ENCODE measurements at regions not wholly inside any gene's neighbourhood (a gene's known extent, or its start where the extent isn't known, plus 50 kb on each side); places are given as distances from the start of the nearest gene placed in this dataset.

- intact Hi-C loops (cut with micrococcal nuclease), result no loop called here
- TF ChIP-seq CHD1 (IDR thresholded peaks at IDR 0.05; ENCODE audit: low read depth, low read length) (no peak), POLR2A (IDR thresholded peaks at IDR 0.05; ENCODE audit: low read depth, low read length) (no peak), CTCF (conservative IDR thresholded peaks at IDR 0.05; ENCODE audit: low read depth, low read length) (no peak), RCOR1 (IDR thresholded peaks at IDR 0.05; ENCODE audit: insufficient replicate concordance, low read length) (no peak), MXI1 (IDR thresholded peaks at IDR 0.05; ENCODE audit: borderline replicate concordance, low read depth, low read length) (no peak), RFX5 (IDR thresholded peaks at IDR 0.05; ENCODE audit: low read depth, low read length) (no peak), MAZ (IDR thresholded peaks at IDR 0.05; ENCODE audit: borderline replicate concordance, low read depth, low read length) (no peak), RAD21 (IDR thresholded peaks at IDR 0.05; ENCODE audit: low read length) (no peak), ELK1 (IDR thresholded peaks at IDR 0.05; ENCODE audit: borderline replicate concordance, low read depth, low read length) (no peak), MAFK (IDR thresholded peaks at IDR 0.05; ENCODE audit: low read depth, low read length) (no peak), NFE2L2 (IDR thresholded peaks at IDR 0.05; ENCODE audit: low read depth, low read length) (no peak), SMC3 (IDR thresholded peaks at IDR 0.05; ENCODE audit: low read depth, low read length) (no peak), USF2 (IDR thresholded peaks at IDR 0.05; ENCODE audit: low read depth, low read length) (no peak), FOS (IDR thresholded peaks at IDR 0.05; ENCODE audit: low read depth, low read length) (no peak), BHLHE40 (IDR thresholded peaks at IDR 0.05; ENCODE audit: low read depth, low read length) (no peak), CEBPB (IDR thresholded peaks at IDR 0.05; ENCODE audit: low read depth, low read length) (no peak)
- WGBS, 2 experiments (ENCODE audit: extremely low coverage in 2 of 2, insufficient read length in 1 of 2), result no CpG with 5 or more reads among the region's 5 CpGs
These were observed 164.2 kb upstream of the NBEA start for GRCh38 chr13:34777914-34778303.

More at GRCh38 chr13:34777914-34778303, 164.2 kb upstream of the NBEA start:
- Histone ChIP-seq H3K4me1 (ENCODE audit: control insufficient read depth, insufficient read depth, low read length) (no peaks in the 10 kb centered on the region), H2BK120ac (ENCODE audit: low read depth, low read length) (no peak overlapping the region), H3K27me3 (ENCODE audit: control insufficient read depth, insufficient read depth, low read length) (no peaks in the 10 kb centered on the region), H2BK15ac (ENCODE audit: low read depth, low read length) (no peak overlapping the region), H3K56ac (ENCODE audit: extremely low read depth, insufficient read depth, low read length) (no peak overlapping the region), H3K23ac (ENCODE audit: low read depth, low read length) (no peak overlapping the region), H3K9me1 (ENCODE audit: insufficient read depth, low read length) (no peaks in the 10 kb centered on the region), H4K8ac (ENCODE audit: low read depth in 2 of 2, low read length in 2 of 2) (no peak overlapping the region), H3K27ac (ENCODE audit: insufficient read depth, low read length) (no peak overlapping the region), H2AFZ (replicated peaks; ENCODE audit: low read length, poor library complexity) (no peak overlapping the region), H2AK5ac (ENCODE audit: low read depth, low read length) (no peak overlapping the region), H3K18ac (ENCODE audit: low read depth, low read length) (no peak overlapping the region), H3K4me2 (ENCODE audit: low read depth, low read length) (no peak overlapping the region), H4K20me1 (ENCODE audit: insufficient read depth, low read length) (no peaks in the 10 kb centered on the region), H3K4ac (ENCODE audit: low read depth, low read length) (no peak overlapping the region), H3K9me3 (ENCODE audit: control insufficient read depth, insufficient read depth, low read length) (no peaks in the 10 kb centered on the region; the same call in 1 of the 2 replicates), H3K4me3 (ENCODE audit: insufficient read depth, low read depth, low read length) (no peak overlapping the region), H3K14ac (replicated peaks; ENCODE audit: low read depth, low read length) (no peak overlapping the region), H2AK9ac (replicated peaks; ENCODE audit: low read depth, low read length, poor library complexity) (no peak overlapping the region), H2BK5ac (ENCODE audit: low read depth, low read length, poor library complexity, severe bottlenecking) (no peak overlapping the region), H2BK20ac (ENCODE audit: low read depth, low read length) (no peak overlapping the region), H4K91ac (ENCODE audit: insufficient read depth, low read depth, low read length) (no peak overlapping the region), H4K5ac (ENCODE audit: low read depth, low read length) (no peak overlapping the region), H3K9ac (ENCODE audit: low read depth, low read length) (no peak overlapping the region), H3K79me1 (ENCODE audit: low read depth in 1 of 2, low read length in 2 of 2) (no peaks in the 10 kb centered on the region), H3K36me3 (ENCODE audit: control insufficient read depth, insufficient read depth, low read length) (no peaks in the 10 kb centered on the region)
- DNase-seq (no peak), ATAC-seq (ENCODE audit: low read depth) (no peak)
- in situ Hi-C loops (cut with MboI; ENCODE audit: low sequenced_read_pairs), result no loop called here
- BruUV-seq (replicated peaks), result no TSS peak
- ChIA-PET POLR2A (ENCODE audit: unreplicated experiment) (no interaction called here), CTCF (no interaction called here)
- dilution Hi-C loops (cut with HindIII; ENCODE audit: low sequenced_read_pairs, unreplicated experiment), result no loop called here

Data from IMR-90 (cell line).